Stimulated activated naive CD8-positive, alpha-beta T cell treated with anti-CD3 and anti-CD28 coated beads, Interleukin-15, amount 100 ng/mL, for 72 hours (primary cell): ENCODE measurements at regions not wholly inside any gene's neighbourhood (a gene's known extent, or its start where the extent isn't known, plus 50 kb on each side); places are given as distances from the start of the nearest gene placed in this dataset.
A peak's percentile ranks its signal among the peaks of the same experiment; 100 is the strongest.
"Not testable (repeated sequence)": the region's sequence is repeated elsewhere in the genome, so short reads cannot be mapped to it uniquely, and the experiment has no call there.

ENCODE experiments used
- ATAC-seq: fragments of 150-1000 bp; cut with Tn5 transposase; 2 replicates; pipeline ENCODE4 v1.10.0; 2021; ENCODE audit warnings: mild to moderate bottlenecking, moderate library complexity
- DNase-seq, 2 donors: peaks; one replicate each; pipeline ENCODE4 v3.0.0; 2021 to 2022
- H3K27ac Mint-ChIP-seq, 2 donors: one replicate each; pipeline ENCODE4 v1.8.0; 2022; ENCODE audit warnings: mild to moderate bottlenecking in 2 of 2, mixed read lengths in 2 of 2, moderate library complexity in 2 of 2
- H3K27me3 Mint-ChIP-seq: one replicate; pipeline ENCODE4 v1.8.0; 2022; ENCODE audit warnings: mixed read lengths
- H3K4me1 Mint-ChIP-seq: one replicate; pipeline ENCODE4 v1.8.0; 2022; ENCODE audit warnings: mild to moderate bottlenecking, mixed read lengths
- H3K4me3 Mint-ChIP-seq, 2 donors: one replicate each; pipeline ENCODE4 v1.8.0; 2022; ENCODE audit warnings: mild to moderate bottlenecking in 2 of 2, mixed read lengths in 2 of 2, moderate library complexity in 1 of 2
- H3K9me3 Mint-ChIP-seq, 2 donors: one replicate each; pipeline ENCODE4 v1.8.0; 2022; ENCODE audit warnings: mixed read lengths in 2 of 2

DNA sequence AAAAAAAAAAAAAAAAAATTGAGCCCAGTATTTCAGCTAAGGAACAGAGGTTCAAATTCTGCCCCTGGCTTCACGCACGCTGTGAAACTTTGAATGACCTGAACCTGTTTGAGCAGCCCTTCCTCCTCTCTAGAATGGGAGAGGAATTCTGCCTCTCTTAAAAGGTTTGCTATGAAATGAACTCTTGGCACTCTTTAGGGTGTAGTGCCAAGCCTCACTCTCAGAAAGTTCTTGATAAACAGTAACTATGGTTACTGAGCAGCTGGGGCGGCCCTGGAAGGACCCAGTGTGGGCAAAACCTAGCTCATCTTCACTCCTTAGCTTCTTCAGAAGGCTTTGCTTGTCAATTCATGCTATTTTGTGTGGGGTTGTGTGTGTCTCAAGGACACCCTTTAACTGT, 73.7 kb downstream of the GEMIN8 start:
- no peak for ATAC-seq
- DNase-seq = no peak
- peaks cover 18% of the 10 kb centered on the region for H3K27me3 Mint-ChIP-seq
- no peak overlapping the region for H3K27ac Mint-ChIP-seq
- H3K4me1 Mint-ChIP-seq = peaks cover 5% of the 10 kb centered on the region
- no peak overlapping the region for H3K4me3 Mint-ChIP-seq
- H3K9me3 Mint-ChIP-seq = peaks cover 0 to 11% of the 10 kb centered on the region in 2 donors

DNA sequence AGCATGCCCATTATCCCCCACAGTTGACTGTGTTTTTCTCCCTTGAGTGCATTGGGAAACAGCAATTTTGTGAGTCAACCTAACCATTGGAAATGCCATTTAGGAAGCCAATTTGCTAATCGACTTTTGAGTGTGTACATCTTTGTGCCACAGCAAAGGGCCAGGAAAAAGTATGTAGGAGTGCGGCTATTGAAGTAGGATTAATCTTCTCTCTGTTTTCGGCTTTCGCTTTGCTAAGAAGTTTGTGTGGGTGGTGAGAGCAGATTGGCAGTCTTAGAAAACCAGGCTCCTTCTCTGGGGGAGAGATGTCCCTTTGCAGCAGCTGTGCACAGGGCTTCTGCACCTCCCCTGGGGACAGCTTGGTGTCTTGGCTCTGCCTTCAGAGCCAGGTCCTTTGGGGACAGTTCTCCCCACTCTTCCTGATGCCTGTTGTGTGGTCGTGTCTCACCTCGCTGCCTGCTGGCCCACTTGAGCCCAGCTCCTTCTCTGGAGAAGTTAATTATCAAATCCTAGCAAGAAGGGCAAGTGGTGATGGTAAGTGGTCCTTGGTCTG, 74.5 kb downstream of the GEMIN8 start:
- ATAC-seq (no peak), DNase-seq (no peak)
- H3K4me3 Mint-ChIP-seq = no peak overlapping the region
- H3K9me3 Mint-ChIP-seq = peaks cover 0 to 11% of the 10 kb centered on the region in 2 donors
- peaks cover 5% of the 10 kb centered on the region for H3K4me1 Mint-ChIP-seq
- no peak overlapping the region for H3K27ac Mint-ChIP-seq
- peaks cover 19% of the 10 kb centered on the region for H3K27me3 Mint-ChIP-seq

DNA sequence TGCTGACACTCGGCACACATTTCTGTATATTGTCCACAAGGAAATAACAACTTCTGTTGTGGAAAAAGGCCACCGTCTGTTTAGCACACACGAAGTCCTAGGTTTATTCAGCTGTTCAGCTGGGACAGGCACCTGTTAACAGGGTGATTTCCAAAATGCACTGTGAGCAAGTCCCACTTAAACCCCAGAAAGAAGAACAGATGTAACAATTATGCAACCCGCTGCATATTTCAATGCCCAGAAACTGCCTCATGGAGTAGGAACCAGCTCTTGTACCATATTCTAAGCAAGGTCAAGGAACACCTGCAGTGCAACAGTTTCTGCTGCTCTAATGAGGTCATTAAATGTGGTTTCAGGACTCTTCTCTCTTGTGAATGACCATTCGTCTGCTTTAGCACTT, 77.1 kb downstream of the GEMIN8 start:
- Mint-ChIP-seq H3K9me3 (peaks cover 0 to 11% of the 10 kb centered on the region in 2 donors), H3K27ac (peak overlapping the region in 1 of 2 donors; percentile 71), H3K4me3 (no peak overlapping the region)

DNA sequence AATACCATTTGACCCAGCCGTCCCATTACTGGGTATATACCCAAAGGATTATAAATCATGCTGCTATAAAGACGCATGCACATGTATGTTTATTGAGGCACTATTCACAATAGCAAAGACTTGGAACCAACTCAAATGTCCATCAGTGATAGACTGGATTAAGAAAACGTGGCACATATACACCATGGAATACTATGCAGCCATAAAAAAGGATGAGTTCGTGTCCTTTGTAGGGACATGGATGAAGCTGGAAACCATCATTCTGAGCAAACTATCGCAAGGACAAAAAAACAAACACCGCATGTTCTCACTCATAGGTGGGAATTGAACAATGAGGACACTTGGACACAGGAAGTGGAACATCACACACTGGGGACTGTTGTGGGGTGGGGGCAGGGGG, 83.5 kb downstream of the GEMIN8 start:
- not testable (repeated sequence) for ATAC-seq, H3K4me3 Mint-ChIP-seq, H3K9me3 Mint-ChIP-seq, H3K27ac Mint-ChIP-seq, H3K27me3 Mint-ChIP-seq, H3K4me1 Mint-ChIP-seq, DNase-seq

More for the DNA sequence above, 77.1 kb downstream of the GEMIN8 start:
- ATAC-seq = no peak
- Mint-ChIP-seq H3K4me1 (no peaks in the 10 kb centered on the region), H3K27me3 (peaks cover 14% of the 10 kb centered on the region)
- DNase-seq = no peak

DNA sequence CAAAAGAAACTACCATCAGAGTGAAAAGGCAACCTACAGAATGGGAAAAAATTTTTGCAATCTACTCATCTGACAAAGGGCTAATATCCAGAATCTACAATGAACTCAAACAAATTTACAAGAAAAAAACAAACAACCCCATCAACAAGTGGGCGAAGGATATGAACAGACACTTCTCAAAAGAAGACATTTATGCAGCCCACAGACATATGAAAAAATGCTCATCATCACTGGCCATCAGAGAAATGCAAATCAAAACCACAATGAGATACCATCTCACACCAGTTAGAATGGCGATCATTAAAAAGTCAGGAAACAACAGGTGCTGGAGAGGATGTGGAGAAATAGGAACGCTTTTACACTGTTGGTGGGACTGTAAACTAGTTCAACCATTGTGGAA, 83.9 kb downstream of the GEMIN8 start:
- H3K4me1 Mint-ChIP-seq, ATAC-seq, H3K27ac Mint-ChIP-seq, H3K9me3 Mint-ChIP-seq, H3K27me3 Mint-ChIP-seq, H3K4me3 Mint-ChIP-seq, DNase-seq: not testable (repeated sequence)

DNA sequence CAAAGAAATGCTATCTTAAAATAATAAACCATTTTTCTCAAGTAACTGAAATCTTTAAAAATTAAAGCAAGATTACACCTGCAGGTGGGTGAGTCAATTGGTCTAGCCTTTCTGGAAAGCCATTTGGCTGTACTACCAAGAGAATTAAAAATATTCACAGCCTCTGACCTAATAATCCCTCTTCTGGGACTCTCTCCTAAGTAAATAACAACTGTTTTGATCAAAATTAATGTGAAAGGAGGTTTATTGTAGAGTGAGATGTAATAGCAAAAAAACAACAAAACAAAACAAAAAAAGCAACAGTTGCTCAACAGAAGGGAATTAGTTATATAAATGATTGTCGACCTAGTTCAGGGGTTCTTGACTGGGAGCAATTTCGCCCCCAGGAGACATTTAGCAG, 89.0 kb downstream of the GEMIN8 start:
- Mint-ChIP-seq H3K27me3 (peaks cover 21% of the 10 kb centered on the region), H3K4me3 (no peak overlapping the region), H3K27ac (no peak overlapping the region), H3K9me3 (no peaks in the 10 kb centered on the region), H3K4me1 (peaks cover 6% of the 10 kb centered on the region)
- no peak for DNase-seq
- ATAC-seq = no peak

DNA sequence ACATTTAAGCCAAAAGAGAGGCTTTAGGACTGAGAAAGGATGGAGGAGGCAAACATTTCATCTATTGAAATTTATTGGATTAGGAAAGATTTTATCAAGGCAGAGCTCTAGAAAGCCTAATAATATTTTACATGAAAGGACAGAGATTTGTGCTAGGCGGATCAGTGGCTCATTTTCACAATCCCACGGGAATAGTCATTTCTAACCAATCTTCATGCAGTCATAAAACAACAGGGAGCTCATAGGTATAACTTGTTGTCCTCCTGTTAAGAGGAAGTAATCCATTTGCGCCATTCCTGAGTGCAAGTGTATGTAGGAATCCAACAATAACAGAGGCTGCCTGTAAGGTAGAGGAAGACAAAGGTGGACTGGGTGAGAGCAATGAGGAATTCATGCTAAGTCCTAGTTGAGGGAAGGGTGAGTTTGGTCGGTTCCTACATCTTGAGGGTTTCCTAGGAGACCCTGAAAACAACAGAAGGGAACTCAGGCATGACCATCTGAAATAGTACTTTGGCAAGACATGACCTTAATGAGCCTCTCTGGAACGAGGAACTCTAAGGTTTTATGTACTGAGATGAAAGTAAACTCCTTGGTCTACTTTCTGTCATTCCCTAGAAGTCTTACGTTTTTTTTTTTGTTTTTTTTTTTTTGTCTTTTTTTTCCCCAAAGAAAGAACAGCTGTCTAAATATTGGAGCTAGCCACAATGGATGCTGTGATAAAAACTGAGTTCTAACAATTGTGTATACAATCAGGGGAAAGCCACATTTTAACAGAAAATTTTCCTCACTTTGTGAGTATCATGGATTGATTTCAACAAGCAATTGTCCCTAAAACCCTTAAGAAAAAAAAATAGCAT, 89.7 kb downstream of the GEMIN8 start:
- no peak for DNase-seq
- no peak overlapping the region for H3K27ac Mint-ChIP-seq
- peaks cover 6% of the 10 kb centered on the region for H3K4me1 Mint-ChIP-seq
- no peaks in the 10 kb centered on the region for H3K9me3 Mint-ChIP-seq
- no peak for ATAC-seq
- peaks cover 21% of the 10 kb centered on the region for H3K27me3 Mint-ChIP-seq
- no peak overlapping the region for H3K4me3 Mint-ChIP-seq

DNA sequence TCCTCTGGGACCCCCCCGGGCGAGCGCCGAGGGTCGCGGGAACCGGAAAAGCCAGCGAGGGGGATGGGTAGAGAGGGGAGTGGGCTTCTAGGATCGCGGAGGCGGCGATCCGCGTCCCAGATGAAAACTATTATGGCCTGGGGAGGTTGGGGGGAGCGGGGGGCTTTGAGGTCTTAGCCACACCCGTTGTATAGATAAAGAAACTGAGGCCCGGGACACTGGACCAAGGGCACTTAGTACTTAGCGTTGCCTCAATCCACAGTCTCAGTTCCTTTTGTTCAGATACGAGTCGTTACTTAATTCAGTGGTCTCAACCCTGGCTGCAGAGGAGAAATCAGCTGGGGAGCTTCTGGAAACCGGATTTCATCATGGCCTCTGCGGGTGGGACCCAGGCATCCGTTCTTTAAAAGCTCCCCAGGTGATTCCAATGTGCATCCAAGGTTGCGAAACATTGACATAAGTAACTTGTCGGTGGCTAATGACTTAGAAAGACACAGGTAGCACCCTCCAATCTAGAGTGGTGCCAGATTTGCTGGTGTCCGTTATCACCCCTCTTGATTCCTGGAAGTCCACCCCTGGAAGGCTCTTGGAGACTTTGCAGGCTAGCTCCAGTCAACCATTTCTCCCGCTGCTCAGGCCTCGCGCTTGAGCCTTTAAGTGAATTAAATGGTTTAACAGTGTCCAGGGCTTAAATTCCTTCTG, 90.7 kb downstream of the GEMIN8 start:
- H3K27me3 Mint-ChIP-seq = peaks cover 21% of the 10 kb centered on the region
- DNase-seq (no peak), ATAC-seq (no peak)
- H3K4me3 Mint-ChIP-seq = peak overlapping the region; percentile 49 to 50
- peaks cover 6% of the 10 kb centered on the region for H3K4me1 Mint-ChIP-seq
- H3K9me3 Mint-ChIP-seq = no peaks in the 10 kb centered on the region
- H3K27ac Mint-ChIP-seq = no peak overlapping the region

DNA sequence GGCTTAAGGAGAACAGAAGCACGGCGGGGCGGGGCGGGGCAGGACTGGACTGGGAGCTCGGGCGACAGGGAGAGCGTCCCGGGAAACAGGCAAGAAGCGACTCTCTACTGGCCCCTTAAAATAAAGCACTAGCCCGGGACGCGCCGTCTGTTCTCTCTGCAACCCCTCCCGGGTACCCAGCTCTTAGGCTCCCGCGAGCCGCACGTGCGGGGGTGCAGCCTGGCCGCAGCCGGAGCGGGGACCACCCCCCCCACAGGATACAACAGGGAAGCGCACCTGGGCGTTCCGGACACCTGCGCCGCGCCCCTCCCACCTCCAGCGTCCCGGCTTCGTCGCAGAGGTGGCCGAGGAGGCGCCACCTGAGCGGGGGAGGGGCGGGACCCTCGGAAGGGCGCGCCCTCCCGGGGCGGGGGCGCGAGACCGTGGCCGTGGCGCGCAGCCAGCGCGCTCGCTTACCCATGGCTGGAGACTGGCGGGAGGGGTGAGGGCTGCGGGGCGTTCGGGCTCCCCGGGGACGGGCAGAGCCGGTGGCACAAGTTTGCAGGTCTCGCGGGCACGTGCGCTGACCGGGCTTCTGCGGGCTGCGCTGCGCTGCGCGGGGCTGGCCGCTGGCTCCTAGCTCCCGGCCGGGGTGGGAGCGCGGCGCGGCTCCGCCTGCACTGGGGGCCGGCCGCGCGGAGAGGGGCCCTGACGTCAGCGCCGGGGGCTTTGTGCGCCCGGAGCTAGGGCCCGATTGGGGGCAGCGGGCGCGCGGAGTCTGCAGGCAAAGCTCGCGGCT, 91.5 kb downstream of the GEMIN8 start:
- peak; percentile 48 for ATAC-seq
- Mint-ChIP-seq H3K9me3 (no peaks in the 10 kb centered on the region), H3K4me3 (peak overlapping the region; percentile 63 to 75)

DNA sequence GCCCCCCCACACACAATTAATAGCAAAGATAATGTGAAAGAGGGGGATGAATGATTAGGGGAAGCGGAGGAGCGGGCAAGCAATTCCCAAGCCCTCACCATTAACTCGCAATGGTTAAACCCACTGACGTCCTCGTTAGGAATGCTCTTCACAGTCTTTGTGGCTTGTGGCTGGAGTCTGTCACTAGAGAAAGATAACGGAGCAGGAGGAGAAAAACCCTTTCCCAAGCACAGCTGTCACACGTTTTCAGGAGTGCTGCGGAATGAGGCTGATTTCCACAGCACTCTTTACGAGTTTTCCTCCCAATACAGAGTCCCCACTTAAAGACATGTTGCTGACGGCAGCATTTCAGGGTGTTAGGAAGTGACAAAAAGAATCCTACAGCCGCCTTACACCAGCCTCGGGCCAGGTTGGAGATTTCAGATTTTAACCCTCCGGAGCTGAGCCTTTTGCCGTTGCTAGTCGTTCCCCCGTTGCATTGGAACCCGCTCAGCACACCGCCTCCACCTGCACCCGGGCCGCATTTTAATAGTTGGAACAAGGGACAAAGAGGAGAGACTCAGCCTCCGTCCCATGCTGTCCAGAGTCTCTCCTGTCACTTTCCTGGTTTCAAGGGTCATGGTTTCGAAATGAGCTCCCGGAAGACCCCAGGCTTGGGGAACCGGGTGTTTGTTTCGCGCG, 92.2 kb downstream of the GEMIN8 start:
- H3K27me3 Mint-ChIP-seq = peaks cover 21% of the 10 kb centered on the region
- H3K4me1 Mint-ChIP-seq = peaks cover 6% of the 10 kb centered on the region
- no peaks in the 10 kb centered on the region for H3K9me3 Mint-ChIP-seq
- H3K27ac Mint-ChIP-seq = no peak overlapping the region
- H3K4me3 Mint-ChIP-seq = peak overlapping the region; percentile 63 to 75
- ATAC-seq (no peak), DNase-seq (no peak)

More for the DNA sequence above, 91.5 kb downstream of the GEMIN8 start:
- no peak overlapping the region for H3K27ac Mint-ChIP-seq
- DNase-seq = peak in 1 of 2 donors; percentile 0
- peaks cover 21% of the 10 kb centered on the region for H3K27me3 Mint-ChIP-seq
- H3K4me1 Mint-ChIP-seq = peaks cover 6% of the 10 kb centered on the region

DNA sequence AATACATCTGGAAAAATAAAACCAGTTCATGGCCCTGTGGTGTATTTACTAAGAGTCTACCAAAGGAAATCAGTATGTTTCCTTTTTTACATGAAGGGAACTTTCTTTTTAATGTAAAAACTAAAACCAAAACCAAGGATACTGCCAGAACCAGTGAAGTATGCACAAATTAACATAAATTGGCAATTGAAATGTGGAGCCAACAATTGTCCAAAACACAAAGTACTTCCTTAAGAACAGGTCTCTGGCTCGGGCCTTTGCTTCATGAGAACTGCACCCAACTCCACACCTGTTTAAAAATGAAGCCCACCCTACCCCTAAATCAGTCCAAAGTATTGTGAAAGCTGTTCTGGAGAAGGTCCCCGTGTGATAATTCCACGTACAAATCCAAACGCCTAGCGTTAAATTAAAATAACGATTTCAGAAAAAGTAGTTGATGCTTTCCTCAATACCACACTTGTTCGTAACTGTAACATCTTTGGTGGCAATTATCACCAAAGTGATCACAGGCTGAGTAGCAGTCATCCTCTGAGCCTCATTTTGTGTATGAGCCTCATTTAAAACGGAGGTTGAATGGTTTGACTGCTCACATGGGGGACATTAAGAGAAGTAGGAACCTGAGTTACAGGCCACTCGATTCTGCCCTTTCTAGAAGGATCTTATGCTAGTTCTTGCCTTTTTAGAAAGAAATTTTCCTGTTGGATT, 93.0 kb downstream of the GEMIN8 start:
- DNase-seq = no peak
- ATAC-seq = no peak
- Mint-ChIP-seq H3K4me3 (no peak overlapping the region), H3K27me3 (peaks cover 21% of the 10 kb centered on the region), H3K27ac (no peak overlapping the region), H3K9me3 (no peaks in the 10 kb centered on the region), H3K4me1 (peaks cover 6% of the 10 kb centered on the region)

DNA sequence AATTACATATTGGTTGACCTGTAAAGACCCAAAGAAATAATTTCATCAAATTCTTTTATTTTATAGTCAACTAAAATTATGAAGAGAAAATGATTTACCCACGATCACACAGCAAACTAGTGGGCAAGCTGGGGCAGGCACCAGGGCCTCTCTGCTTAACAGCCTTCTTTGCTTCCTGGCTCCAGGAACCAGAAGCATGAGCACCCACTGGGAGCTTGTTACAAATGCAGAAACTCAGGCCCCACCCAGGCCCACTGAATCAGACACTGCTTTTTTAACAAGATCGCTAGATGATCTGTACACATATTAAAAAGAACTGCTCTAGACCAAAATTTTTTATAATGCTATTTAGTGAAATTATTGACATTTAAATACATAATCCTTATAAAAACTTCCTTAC, 95.0 kb downstream of the GEMIN8 start:
- Mint-ChIP-seq H3K27me3 (peaks cover 18% of the 10 kb centered on the region), H3K27ac (no peak overlapping the region), H3K4me3 (no peak overlapping the region), H3K4me1 (peaks cover 6% of the 10 kb centered on the region), H3K9me3 (no peaks in the 10 kb centered on the region)
- ATAC-seq (no peak), DNase-seq (no peak)

DNA sequence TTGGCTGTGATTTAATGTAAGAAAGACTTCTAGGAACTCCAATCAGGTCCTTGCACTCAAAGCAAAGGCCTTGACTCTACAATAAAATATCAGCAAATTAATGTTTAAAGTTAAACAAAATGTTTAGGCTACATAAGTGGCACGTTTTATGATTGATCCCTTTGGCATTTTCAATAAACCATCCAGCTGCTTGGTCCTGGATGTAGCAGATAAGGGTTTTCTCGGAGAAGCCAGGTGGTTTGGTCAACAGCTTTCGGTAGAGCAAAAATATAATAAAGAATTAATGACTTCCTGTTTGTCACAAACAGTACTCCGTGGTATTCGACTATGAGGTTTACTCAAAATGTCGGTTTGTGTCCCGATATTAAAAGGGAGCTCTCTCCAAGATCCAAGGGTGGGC, 95.8 kb downstream of the GEMIN8 start:
- Mint-ChIP-seq H3K27ac (peak overlapping the region in 1 of 2 donors; percentile 19), H3K4me1 (peaks cover 6% of the 10 kb centered on the region), H3K9me3 (no peaks in the 10 kb centered on the region), H3K4me3 (no peak overlapping the region), H3K27me3 (peaks cover 14% of the 10 kb centered on the region)
- ATAC-seq = no peak
- DNase-seq = no peak

DNA sequence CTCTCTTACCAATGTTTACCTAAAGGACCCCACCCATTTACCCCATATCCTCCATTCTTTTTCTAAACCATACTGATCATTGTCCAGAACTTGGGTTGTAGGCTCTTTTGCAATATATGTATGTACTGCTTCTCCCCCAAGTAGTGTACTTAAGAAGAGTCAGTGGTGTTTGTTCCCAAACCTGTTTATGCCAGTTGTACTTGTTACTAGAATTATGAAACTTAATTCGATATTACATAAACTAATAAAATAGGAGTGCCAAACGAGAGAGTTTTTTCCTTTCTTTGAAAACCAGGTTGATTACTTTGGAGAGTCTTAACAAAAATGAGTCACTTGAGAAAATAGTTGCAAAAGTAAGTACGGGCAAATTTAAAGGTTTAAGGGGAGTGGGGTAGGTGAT, 96.3 kb downstream of the GEMIN8 start:
- no peak overlapping the region for H3K4me3 Mint-ChIP-seq
- H3K9me3 Mint-ChIP-seq = no peaks in the 10 kb centered on the region
- ATAC-seq (no peak), DNase-seq (no peak)
- peaks cover 6% of the 10 kb centered on the region for H3K4me1 Mint-ChIP-seq
- peaks cover 19% of the 10 kb centered on the region for H3K27me3 Mint-ChIP-seq
- H3K27ac Mint-ChIP-seq = no peak overlapping the region
